Endodermal cell (in vitro differentiated cells): ENCODE measurements at regions not wholly inside any gene's neighbourhood (a gene's known extent, or its start where the extent isn't known, plus 50 kb on each side); places are given as distances from the start of the nearest gene placed in this dataset.

Experiments
- DNase-seq: peaks from one replicate; pipeline ENCODE4 v3.0.0-alpha.2; 2017
- H3K27ac ChIP-seq: 2 replicates; pipeline ENCODE4 v1.5.1; 2013; ENCODE audit warnings: mild to moderate bottlenecking, low read depth, low read length, moderate library complexity
- H3K27me3 ChIP-seq: 2 replicates; pipeline ENCODE4 v1.6.1; 2013; ENCODE audit warnings: mild to moderate bottlenecking, low read length, moderate library complexity; ENCODE audit not compliant: insufficient read depth, control insufficient read depth, poor library complexity, severe bottlenecking
- H3K36me3 ChIP-seq: 2 replicates; pipeline ENCODE4 v1.7.0; 2013; ENCODE audit warnings: mild to moderate bottlenecking, low read length, moderate library complexity; ENCODE audit not compliant: control insufficient read depth, insufficient read depth
- H3K4me1 ChIP-seq: one replicate; pipeline ENCODE4 v1.7.0; 2013; ENCODE audit warnings: low read length; ENCODE audit not compliant: control insufficient read depth, insufficient read depth
- H3K4me3 ChIP-seq: 2 replicates; pipeline ENCODE4 v1.5.1; 2013; ENCODE audit warnings: mild to moderate bottlenecking, low read length, moderate library complexity
- H3K9ac ChIP-seq: 2 replicates; pipeline ENCODE4 v1.6.1; 2013; ENCODE audit warnings: mild to moderate bottlenecking, low read length, moderate library complexity; ENCODE audit not compliant: poor library complexity, severe bottlenecking; ENCODE audit errors: extremely low read depth
- H3K9me3 ChIP-seq: 2 replicates; pipeline ENCODE4 v1.6.1; 2013; ENCODE audit warnings: mild to moderate bottlenecking, low read length, moderate library complexity; ENCODE audit not compliant: control insufficient read depth
- H3K27ac Mint-ChIP-seq: 2 replicates; pipeline ENCODE4 v1.8.0; 2020; ENCODE audit warnings: mixed read lengths
- H3K27me3 Mint-ChIP-seq: 2 replicates; pipeline ENCODE4 v1.8.0; 2021; ENCODE audit warnings: mild to moderate bottlenecking, mixed read lengths; ENCODE audit not compliant: insufficient read depth
- H3K36me3 Mint-ChIP-seq: 2 replicates; pipeline ENCODE4 v1.8.0; 2020; ENCODE audit warnings: low read depth, mixed read lengths
- H3K4me1 Mint-ChIP-seq: 2 replicates; pipeline ENCODE4 v1.8.0; 2020; ENCODE audit warnings: mixed read lengths
- H3K4me3 Mint-ChIP-seq: 2 replicates; pipeline ENCODE4 v1.8.0; 2020; ENCODE audit warnings: mild to moderate bottlenecking, moderate library complexity, mixed read lengths
- H3K9me3 Mint-ChIP-seq: 2 replicates; pipeline ENCODE4 v1.8.0; 2020; ENCODE audit warnings: mild to moderate bottlenecking, mixed read lengths
- CTCF ChIP-seq: fragments of 200-600 bp; sonication (generic); conservative IDR thresholded peaks from 2 replicates; pipeline ENCODE4 v1.5.0; 2021; ENCODE audit warnings: antibody characterized with exemption, mild to moderate bottlenecking
- WGBS, 2 experiments: methylation state at CpG; one replicate each; pipeline versions ENCODE4 v1.1.5 to v1.1.7; 2013; ENCODE audit warnings: missing lambda C conversion rate in 2 of 2, mixed read lengths in 1 of 2; ENCODE audit not compliant: insufficient coverage in 1 of 2, insufficient read length in 1 of 2; 5-methylcytosine and 5-hydroxymethylcytosine counted together

- Mint-ChIP-seq H3K27ac (no peak overlapping the region), H3K4me1 (peaks cover 20% of the 10 kb centered on the region), H3K4me3 (no peak overlapping the region), H3K27me3 (peaks cover 13% of the 10 kb centered on the region), H3K36me3 (no peaks in the 10 kb centered on the region), H3K9me3 (no peaks in the 10 kb centered on the region)
- no peak overlapping the region for H3K4me3 ChIP-seq
- no peak overlapping the region for H3K9ac ChIP-seq
- no peak for DNase-seq
- no peaks in the 10 kb centered on the region for H3K9me3 ChIP-seq
- WGBS, 2 experiments: 88 to 93% methylated on average over 6 to 7 of the region's 7 CpGs
- H3K27ac ChIP-seq: no peak overlapping the region
- H3K36me3 ChIP-seq: no peaks in the 10 kb centered on the region
- TF ChIP-seq CTCF: no peak
- H3K27me3 ChIP-seq: no peaks in the 10 kb centered on the region
- peaks cover 6% of the 10 kb centered on the region for H3K4me1 ChIP-seq
These were observed 359.3 kb downstream of the SH2D4B start for GRCh38 chr10:80896959-80897358.

GRCh38 chr10:80900661-80901060 is 363.0 kb downstream of the SH2D4B start:
- Mint-ChIP-seq H3K27me3 (peaks cover 6% of the 10 kb centered on the region), H3K36me3 (no peaks in the 10 kb centered on the region), H3K4me3 (no peak overlapping the region), H3K4me1 (peaks cover 20% of the 10 kb centered on the region), H3K9me3 (no peaks in the 10 kb centered on the region), H3K27ac (no peak overlapping the region)
- H3K27me3 ChIP-seq: no peaks in the 10 kb centered on the region
- no peaks in the 10 kb centered on the region for H3K36me3 ChIP-seq
- H3K9ac ChIP-seq: no peak overlapping the region
- TF ChIP-seq CTCF: no peak
- no peak overlapping the region for H3K27ac ChIP-seq
- WGBS, 2 experiments: 100% methylated on average over 1 of the region's 1 CpG; no CpG with 5 or more reads in 1 of the 2 experiments
- no peak for DNase-seq
- H3K4me1 ChIP-seq: peaks cover 6% of the 10 kb centered on the region
- H3K4me3 ChIP-seq: no peak overlapping the region
- peaks cover 7% of the 10 kb centered on the region for H3K9me3 ChIP-seq

- H3K4me1 ChIP-seq: peaks cover 14% of the 10 kb centered on the region
- H3K9me3 Mint-ChIP-seq: no peaks in the 10 kb centered on the region
These were observed 370.9 kb downstream of the SH2D4B start for GRCh38 chr10:80908611-80909010.

More at GRCh38 chr10:80908611-80909010, 370.9 kb downstream of the SH2D4B start:
- Mint-ChIP-seq H3K4me1 (peaks cover 21% of the 10 kb centered on the region), H3K36me3 (no peaks in the 10 kb centered on the region), H3K4me3 (no peak overlapping the region), H3K27ac (no peak overlapping the region), H3K27me3 (peaks cover 2% of the 10 kb centered on the region)
- Histone ChIP-seq H3K4me3 (no peak overlapping the region), H3K36me3 (no peaks in the 10 kb centered on the region), H3K9ac (no peak overlapping the region), H3K27me3 (no peaks in the 10 kb centered on the region), H3K9me3 (peaks cover 7% of the 10 kb centered on the region), H3K27ac (no peak overlapping the region)
- 67 to 94% methylated on average over 3 of the region's 6 CpGs for WGBS, 2 experiments
- DNase-seq: no peak
- no peak for TF ChIP-seq CTCF
